Upper lobe of right lung (tissue), 1 donor: ENCODE measurements at regions not wholly inside any gene's neighbourhood (a gene's known extent, or its start where the extent isn't known, plus 50 kb on each side); places are given as distances from the start of the nearest gene placed in this dataset.

Experiments used
- ATAC-seq: fragments of 200-7000 bp; cut with Tn5 transposase; one replicate; pipeline ENCODE4 v1.9.1; 2020; ENCODE audit warnings: mild to moderate bottlenecking, moderate library complexity
- DNase-seq: peaks from one replicate; pipeline ENCODE4 v3.0.0-alpha.2; 2020
- H3K27ac ChIP-seq: fragments of 200-600 bp; one replicate; pipeline ENCODE4 v1.8.0; 2022
- H3K27me3 ChIP-seq: fragments of 200-600 bp; one replicate; pipeline ENCODE4 v1.8.0; 2022; ENCODE audit warnings: mild to moderate bottlenecking
- H3K36me3 ChIP-seq: fragments of 200-600 bp; one replicate; pipeline ENCODE4 v1.8.0; 2022
- H3K4me1 ChIP-seq: fragments of 200-600 bp; one replicate; pipeline ENCODE4 v1.8.0; 2022
- H3K4me3 ChIP-seq: fragments of 200-600 bp; one replicate; pipeline ENCODE4 v1.8.0; 2022; ENCODE audit warnings: mild to moderate bottlenecking
- H3K9me3 ChIP-seq: fragments of 200-600 bp; one replicate; pipeline ENCODE4 v1.8.0; 2022
- intact Hi-C: fragments of 100-400 bp; cut with DNase I; formaldehyde crosslinking; loops from one replicate; pipeline ENCODE4 v1.11.0; 2022
- TF ChIP-seq, protein P1 (sequence below): fragments of 200-600 bp; IDR thresholded peaks from one replicate; pipeline ENCODE4 v1.8.0; 2022; ENCODE audit warnings: antibody characterized with exemption
- donor health status: DM: no; HTN: yes; CAD: no; lungs with severe emphysema.

DNA sequence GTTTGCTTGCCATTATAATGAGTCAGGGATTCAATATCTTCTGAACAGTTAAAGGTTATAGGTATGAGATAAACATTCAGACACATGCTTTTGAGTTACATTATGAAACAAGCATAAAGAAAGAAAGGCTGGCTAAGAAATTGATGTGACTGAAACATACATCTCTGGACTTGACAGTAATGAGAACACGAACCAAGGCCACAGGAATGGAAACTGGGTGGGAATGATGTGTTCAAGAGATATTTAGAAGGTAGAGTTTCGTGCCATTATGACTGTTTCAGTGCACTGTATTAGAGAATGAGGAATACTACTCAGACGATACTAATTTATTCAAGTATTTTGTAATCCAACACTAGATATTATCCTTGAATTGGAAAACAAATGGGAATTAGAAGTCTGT is 332.1 kb upstream of the MAGI2 start:
- Histone ChIP-seq H3K4me3 (no peak overlapping the region), H3K9me3 (no peaks in the 10 kb centered on the region), H3K4me1 (no peaks in the 10 kb centered on the region), H3K36me3 (no peaks in the 10 kb centered on the region), H3K27me3 (no peaks in the 10 kb centered on the region), H3K27ac (no peak overlapping the region)
- TF ChIP-seq, protein P1, sequence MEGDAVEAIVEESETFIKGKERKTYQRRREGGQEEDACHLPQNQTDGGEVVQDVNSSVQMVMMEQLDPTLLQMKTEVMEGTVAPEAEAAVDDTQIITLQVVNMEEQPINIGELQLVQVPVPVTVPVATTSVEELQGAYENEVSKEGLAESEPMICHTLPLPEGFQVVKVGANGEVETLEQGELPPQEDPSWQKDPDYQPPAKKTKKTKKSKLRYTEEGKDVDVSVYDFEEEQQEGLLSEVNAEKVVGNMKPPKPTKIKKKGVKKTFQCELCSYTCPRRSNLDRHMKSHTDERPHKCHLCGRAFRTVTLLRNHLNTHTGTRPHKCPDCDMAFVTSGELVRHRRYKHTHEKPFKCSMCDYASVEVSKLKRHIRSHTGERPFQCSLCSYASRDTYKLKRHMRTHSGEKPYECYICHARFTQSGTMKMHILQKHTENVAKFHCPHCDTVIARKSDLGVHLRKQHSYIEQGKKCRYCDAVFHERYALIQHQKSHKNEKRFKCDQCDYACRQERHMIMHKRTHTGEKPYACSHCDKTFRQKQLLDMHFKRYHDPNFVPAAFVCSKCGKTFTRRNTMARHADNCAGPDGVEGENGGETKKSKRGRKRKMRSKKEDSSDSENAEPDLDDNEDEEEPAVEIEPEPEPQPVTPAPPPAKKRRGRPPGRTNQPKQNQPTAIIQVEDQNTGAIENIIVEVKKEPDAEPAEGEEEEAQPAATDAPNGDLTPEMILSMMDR = no peak
- intact Hi-C loops = no loop called here
- DNase-seq (no peak), ATAC-seq (no peak)

GRCh38 chr7:79782906-79783305 is 329.4 kb upstream of the MAGI2 start:
- intact Hi-C loops = no loop called here
- Histone ChIP-seq H3K4me1 (no peaks in the 10 kb centered on the region), H3K36me3 (no peaks in the 10 kb centered on the region), H3K9me3 (no peaks in the 10 kb centered on the region), H3K27me3 (no peaks in the 10 kb centered on the region), H3K4me3 (no peak overlapping the region), H3K27ac (no peak overlapping the region)
- no peak for DNase-seq
- ATAC-seq = no peak
- TF ChIP-seq, protein P1 = no peak

DNA sequence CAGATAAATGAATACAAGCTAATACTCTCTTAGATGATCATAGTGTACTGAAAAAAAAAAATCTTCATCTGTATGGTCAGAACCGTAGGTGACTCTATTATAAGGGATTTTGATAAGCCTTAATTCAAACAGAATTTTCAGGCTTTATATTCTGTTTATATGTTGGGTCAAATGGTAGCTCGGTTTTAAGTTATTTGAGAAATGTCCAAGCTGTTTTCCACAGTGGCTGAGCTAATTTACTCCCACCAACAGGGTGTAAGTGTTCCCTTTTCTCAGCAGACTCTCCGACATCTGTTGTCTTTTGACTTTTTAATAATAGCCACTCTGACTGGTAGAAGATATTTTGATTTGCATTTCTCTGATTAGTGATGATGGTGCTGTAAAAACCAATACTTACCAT is 328.8 kb upstream of the MAGI2 start:
- no peaks in the 10 kb centered on the region for H3K36me3 ChIP-seq
- intact Hi-C loops = no loop called here
- H3K27ac ChIP-seq = no peak overlapping the region
- ATAC-seq (no peak), DNase-seq (no peak)
- H3K4me1 ChIP-seq = no peaks in the 10 kb centered on the region
- no peaks in the 10 kb centered on the region for H3K27me3 ChIP-seq
- H3K9me3 ChIP-seq = no peaks in the 10 kb centered on the region
- no peak overlapping the region for H3K4me3 ChIP-seq
- TF ChIP-seq, protein P1 = no peak

DNA sequence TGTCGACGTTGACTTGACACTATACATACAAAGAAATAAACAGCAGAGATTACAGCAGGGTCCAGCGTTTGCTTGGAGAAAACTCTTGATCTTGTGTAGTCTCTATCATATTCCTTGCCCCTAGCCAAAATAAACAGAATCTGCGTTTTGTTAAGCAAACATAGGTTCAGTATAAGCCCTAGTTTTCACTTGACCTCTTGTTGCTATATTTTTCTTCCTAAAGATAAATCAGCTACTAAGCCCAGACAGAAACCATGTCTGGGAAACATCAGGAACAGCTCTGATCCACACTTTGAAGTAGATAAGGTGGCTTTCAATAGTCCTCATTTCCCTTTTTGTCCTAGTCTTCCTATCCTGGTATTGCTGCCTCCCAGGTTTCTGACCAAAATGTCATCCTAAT is 328.2 kb upstream of the MAGI2 start:
- Histone ChIP-seq H3K36me3 (no peaks in the 10 kb centered on the region), H3K4me3 (no peak overlapping the region), H3K9me3 (no peaks in the 10 kb centered on the region), H3K4me1 (no peaks in the 10 kb centered on the region), H3K27ac (no peak overlapping the region), H3K27me3 (no peaks in the 10 kb centered on the region)
- intact Hi-C loops = no loop called here
- ATAC-seq (no peak), DNase-seq (no peak)
- TF ChIP-seq, protein P1 = no peak

DNA sequence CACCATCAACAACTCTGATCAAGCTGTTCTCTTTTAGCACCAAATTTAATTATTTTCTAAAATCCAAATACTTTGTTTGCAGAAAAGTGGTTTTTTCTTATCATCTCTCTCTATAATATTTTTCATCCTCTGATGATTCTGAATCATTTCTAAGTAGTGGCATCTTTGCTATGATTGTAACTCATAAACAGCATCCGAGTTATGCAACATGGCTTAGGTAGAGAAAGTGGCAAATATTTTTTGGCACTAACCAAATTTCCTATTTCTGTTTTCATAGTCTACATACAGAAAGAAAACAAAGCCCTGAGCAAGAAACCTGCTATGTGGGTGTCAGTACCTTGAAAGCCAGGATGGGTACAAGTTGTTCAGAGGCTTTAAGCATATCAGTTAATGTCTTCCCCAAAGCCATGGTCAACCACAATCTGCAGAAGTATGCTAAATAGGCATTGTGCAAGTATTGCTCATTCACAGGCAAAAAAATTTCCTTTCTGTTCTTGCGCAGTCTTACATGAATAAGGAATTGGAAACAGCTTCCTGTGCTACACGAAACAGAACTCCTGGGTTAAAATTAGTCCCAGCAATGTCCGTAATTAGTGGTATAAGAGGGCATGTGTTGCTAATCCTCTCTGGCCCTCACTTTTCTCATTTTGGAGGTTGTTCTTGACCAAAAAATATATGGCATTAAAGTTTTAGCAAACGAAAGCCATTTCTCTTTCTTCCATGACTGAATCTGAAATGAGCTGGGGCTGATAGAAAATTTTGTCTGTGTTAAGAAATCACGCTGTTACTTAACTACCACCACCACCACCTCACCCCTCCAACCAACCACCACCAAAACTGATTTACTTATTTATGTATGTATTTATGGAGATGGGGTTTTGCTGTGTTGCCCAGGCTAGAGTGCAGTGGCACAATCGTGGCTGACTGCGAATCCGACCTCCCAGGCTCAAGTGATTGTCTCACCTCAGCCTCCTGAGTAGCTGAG is 325.6 kb upstream of the MAGI2 start:
- peak; percentile 61 for ATAC-seq
- Histone ChIP-seq H3K9me3 (no peaks in the 10 kb centered on the region), H3K4me1 (no peaks in the 10 kb centered on the region), H3K27me3 (no peaks in the 10 kb centered on the region), H3K27ac (no peak overlapping the region), H3K36me3 (no peaks in the 10 kb centered on the region), H3K4me3 (no peak overlapping the region)
- intact Hi-C loops = no loop called here
- DNase-seq = no peak
- TF ChIP-seq, protein P1 = no peak
